ENCODE measurements at regions not wholly inside any gene's neighbourhood (a gene's known extent, or its start where the extent isn't known, plus 50 kb on each side); places are given as distances from the start of the nearest gene placed in this dataset.

DNA sequence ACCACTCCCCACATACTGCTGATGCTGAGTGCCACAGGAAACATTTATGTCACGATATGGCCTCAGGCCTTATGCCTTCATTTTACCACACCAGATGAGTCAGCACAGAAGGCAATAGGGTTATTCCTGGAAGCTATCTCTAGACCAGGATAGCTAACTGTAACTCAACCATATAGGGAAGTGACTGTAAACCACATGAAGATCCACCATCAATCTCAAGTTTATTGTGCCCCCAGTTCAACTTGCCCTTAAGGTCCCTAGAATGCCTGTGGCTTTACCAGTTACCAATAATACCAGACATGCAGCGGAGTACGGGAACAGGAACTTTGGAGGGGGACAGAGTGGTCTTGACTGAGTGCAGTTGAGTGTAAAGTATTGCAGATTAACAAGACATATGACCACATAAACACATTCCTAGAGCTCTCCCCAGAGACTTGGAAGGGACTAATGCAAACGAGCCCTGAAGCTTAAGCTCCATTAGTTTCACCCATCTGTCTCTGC is 180.9 kb downstream of the KIF18A start:
- TF ChIP-seq, protein P1, sequence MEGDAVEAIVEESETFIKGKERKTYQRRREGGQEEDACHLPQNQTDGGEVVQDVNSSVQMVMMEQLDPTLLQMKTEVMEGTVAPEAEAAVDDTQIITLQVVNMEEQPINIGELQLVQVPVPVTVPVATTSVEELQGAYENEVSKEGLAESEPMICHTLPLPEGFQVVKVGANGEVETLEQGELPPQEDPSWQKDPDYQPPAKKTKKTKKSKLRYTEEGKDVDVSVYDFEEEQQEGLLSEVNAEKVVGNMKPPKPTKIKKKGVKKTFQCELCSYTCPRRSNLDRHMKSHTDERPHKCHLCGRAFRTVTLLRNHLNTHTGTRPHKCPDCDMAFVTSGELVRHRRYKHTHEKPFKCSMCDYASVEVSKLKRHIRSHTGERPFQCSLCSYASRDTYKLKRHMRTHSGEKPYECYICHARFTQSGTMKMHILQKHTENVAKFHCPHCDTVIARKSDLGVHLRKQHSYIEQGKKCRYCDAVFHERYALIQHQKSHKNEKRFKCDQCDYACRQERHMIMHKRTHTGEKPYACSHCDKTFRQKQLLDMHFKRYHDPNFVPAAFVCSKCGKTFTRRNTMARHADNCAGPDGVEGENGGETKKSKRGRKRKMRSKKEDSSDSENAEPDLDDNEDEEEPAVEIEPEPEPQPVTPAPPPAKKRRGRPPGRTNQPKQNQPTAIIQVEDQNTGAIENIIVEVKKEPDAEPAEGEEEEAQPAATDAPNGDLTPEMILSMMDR (IDR thresholded peaks at IDR 0.05; ENCODE audit: low read depth, low read length): no peak
- TF ChIP-seq EZH2phosphoT487 (IDR thresholded peaks at IDR 0.05; ENCODE audit: low read depth): no peak

All from OCI-LY3 (cell line).